DOHH2 (cell line): ENCODE measurements at regions not wholly inside any gene's neighbourhood (a gene's known extent, or its start where the extent isn't known, plus 50 kb on each side); places are given as distances from the start of the nearest gene placed in this dataset.

ENCODE experiments used
- H3F3A ChIP-seq: fragments of 200-600 bp; sonication (generic), shearing (Covaris generic); 2 replicates; pipeline ENCODE4 v1.6.0; 2016; ENCODE audit warnings: antibody characterized with exemption, mild to moderate bottlenecking; ENCODE audit not compliant: control insufficient read depth, insufficient read depth
- H3K27ac ChIP-seq: fragments of 200-600 bp; sonication (generic); 2 replicates; pipeline ENCODE4 v1.5.1; 2014; ENCODE audit warnings: low read depth, mild to moderate bottlenecking, low read length, moderate library complexity
- H3K27me3 ChIP-seq: fragments of 200-600 bp; sonication (generic); 2 replicates; pipeline ENCODE4 v1.6.1; 2014; ENCODE audit warnings: mild to moderate bottlenecking, low read length, mixed read lengths; ENCODE audit not compliant: control insufficient read depth
- H3K36me3 ChIP-seq: fragments of 200-600 bp; sonication (generic); 2 replicates; pipeline ENCODE4 v1.6.1; 2014; ENCODE audit warnings: mild to moderate bottlenecking, low read length, moderate library complexity, mixed read lengths; ENCODE audit not compliant: control insufficient read depth
- H3K4me1 ChIP-seq: fragments of 200-600 bp; sonication (generic); 2 replicates; pipeline ENCODE4 v1.6.1; 2014; ENCODE audit warnings: mild to moderate bottlenecking, low read length, mixed read lengths; ENCODE audit not compliant: control insufficient read depth
- H3K4me2 ChIP-seq: fragments of 200-600 bp; sonication (generic); 2 replicates; pipeline ENCODE4 v1.6.0; 2014; ENCODE audit warnings: mild to moderate bottlenecking, low read length, moderate library complexity
- H3K4me3 ChIP-seq: fragments of 200-600 bp; sonication (generic); 2 replicates; pipeline ENCODE4 v1.5.1; 2014; ENCODE audit warnings: mild to moderate bottlenecking, low read length, mixed read lengths
- H3K79me2 ChIP-seq: fragments of 200-600 bp; sonication (generic); 2 replicates; pipeline ENCODE4 v1.6.1; 2014; ENCODE audit warnings: mild to moderate bottlenecking, low read length, mixed read lengths; ENCODE audit not compliant: control insufficient read depth
- H3K9me2 ChIP-seq: fragments of 200-600 bp; sonication (generic); replicated peaks from 2 replicates; pipeline ENCODE4 v1.6.1; 2014; ENCODE audit warnings: mild to moderate bottlenecking, low read length, mixed read lengths; ENCODE audit not compliant: control insufficient read depth
- H3K9me3 ChIP-seq: fragments of 200-600 bp; sonication (generic); 2 replicates; pipeline ENCODE4 v1.6.1; 2014; ENCODE audit warnings: antibody characterized with exemption, low read length, mixed read lengths; ENCODE audit not compliant: control insufficient read depth, insufficient read depth
- H4K20me1 ChIP-seq: fragments of 200-600 bp; sonication (generic); 2 replicates; pipeline ENCODE4 v1.6.0; 2014; ENCODE audit warnings: low read depth, mild to moderate bottlenecking, antibody characterized with exemption, low read length, moderate library complexity; ENCODE audit not compliant: control insufficient read depth, insufficient read depth
- EZH2phosphoT487 ChIP-seq: fragments of 200-600 bp; sonication (generic); IDR thresholded peaks from 2 replicates; pipeline ENCODE4 v1.6.1; 2017; ENCODE audit warnings: borderline replicate concordance, mild to moderate bottlenecking, antibody characterized with exemption, low read length, moderate library complexity, mixed read lengths
- TF ChIP-seq, protein P1 (sequence below): fragments of 200-600 bp; sonication (generic); IDR thresholded peaks from one replicate; pipeline ENCODE4 v1.5.1; 2014; ENCODE audit warnings: antibody characterized with exemption, mild to moderate bottlenecking, low read depth, low read length; ENCODE audit not compliant: poor library complexity, severe bottlenecking

DNA sequence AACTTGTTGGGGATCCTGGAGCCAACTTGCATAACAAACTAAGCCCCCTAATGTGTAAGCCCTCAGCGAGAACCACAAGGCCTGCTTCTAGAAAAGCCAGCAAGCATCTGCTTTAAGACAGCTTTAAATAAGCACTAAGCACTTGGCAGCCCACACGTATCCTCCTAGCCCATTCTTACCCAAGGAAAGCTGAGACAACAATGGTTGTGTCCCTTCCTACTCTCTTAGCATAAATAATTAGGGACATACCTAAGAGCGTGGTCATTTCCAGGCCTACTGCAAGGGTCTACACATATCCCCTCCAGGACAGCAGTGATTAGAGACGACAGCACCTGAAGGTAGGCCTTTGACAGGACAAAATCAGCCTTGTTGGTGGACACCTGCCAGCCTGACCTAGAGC lies 322.8 kb upstream of the PPARGC1A start:
- no peak overlapping the region for H3K27ac ChIP-seq
- no peaks in the 10 kb centered on the region for H4K20me1 ChIP-seq
- no peak overlapping the region for H3K4me2 ChIP-seq
- no peaks in the 10 kb centered on the region for H3K79me2 ChIP-seq
- no peaks in the 10 kb centered on the region for H3K9me3 ChIP-seq
- no peak for TF ChIP-seq EZH2phosphoT487
- TF ChIP-seq, protein P1, sequence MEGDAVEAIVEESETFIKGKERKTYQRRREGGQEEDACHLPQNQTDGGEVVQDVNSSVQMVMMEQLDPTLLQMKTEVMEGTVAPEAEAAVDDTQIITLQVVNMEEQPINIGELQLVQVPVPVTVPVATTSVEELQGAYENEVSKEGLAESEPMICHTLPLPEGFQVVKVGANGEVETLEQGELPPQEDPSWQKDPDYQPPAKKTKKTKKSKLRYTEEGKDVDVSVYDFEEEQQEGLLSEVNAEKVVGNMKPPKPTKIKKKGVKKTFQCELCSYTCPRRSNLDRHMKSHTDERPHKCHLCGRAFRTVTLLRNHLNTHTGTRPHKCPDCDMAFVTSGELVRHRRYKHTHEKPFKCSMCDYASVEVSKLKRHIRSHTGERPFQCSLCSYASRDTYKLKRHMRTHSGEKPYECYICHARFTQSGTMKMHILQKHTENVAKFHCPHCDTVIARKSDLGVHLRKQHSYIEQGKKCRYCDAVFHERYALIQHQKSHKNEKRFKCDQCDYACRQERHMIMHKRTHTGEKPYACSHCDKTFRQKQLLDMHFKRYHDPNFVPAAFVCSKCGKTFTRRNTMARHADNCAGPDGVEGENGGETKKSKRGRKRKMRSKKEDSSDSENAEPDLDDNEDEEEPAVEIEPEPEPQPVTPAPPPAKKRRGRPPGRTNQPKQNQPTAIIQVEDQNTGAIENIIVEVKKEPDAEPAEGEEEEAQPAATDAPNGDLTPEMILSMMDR, result no peak
- no peaks in the 10 kb centered on the region for H3K9me2 ChIP-seq
- H3K4me1 ChIP-seq, result no peaks in the 10 kb centered on the region
- no peaks in the 10 kb centered on the region for H3K36me3 ChIP-seq
- no peak overlapping the region for H3K4me3 ChIP-seq
- no peaks in the 10 kb centered on the region for H3F3A ChIP-seq
- no peaks in the 10 kb centered on the region for H3K27me3 ChIP-seq

GRCh38 chr4:24211856-24212255 lies 322.0 kb upstream of the PPARGC1A start:
- Histone ChIP-seq H3K79me2 (no peaks in the 10 kb centered on the region), H3K27me3 (no peaks in the 10 kb centered on the region), H3K9me3 (no peaks in the 10 kb centered on the region), H4K20me1 (no peaks in the 10 kb centered on the region), H3F3A (no peaks in the 10 kb centered on the region), H3K9me2 (no peaks in the 10 kb centered on the region), H3K4me1 (no peaks in the 10 kb centered on the region), H3K4me2 (no peak overlapping the region), H3K36me3 (no peaks in the 10 kb centered on the region), H3K27ac (no peak overlapping the region), H3K4me3 (no peak overlapping the region)
- TF ChIP-seq, protein P1, result no peak
- no peak for TF ChIP-seq EZH2phosphoT487

GRCh38 chr4:24210332-24210902 lies 320.6 kb upstream of the PPARGC1A start:
- Histone ChIP-seq H3K27ac (no peak overlapping the region), H3K4me2 (no peak overlapping the region), H3K27me3 (no peaks in the 10 kb centered on the region)

More at GRCh38 chr4:24210332-24210902, 320.6 kb upstream of the PPARGC1A start:
- H3K9me3 ChIP-seq, result no peaks in the 10 kb centered on the region
- H3K4me3 ChIP-seq, result no peak overlapping the region
- TF ChIP-seq, protein P1, result no peak
- no peak for TF ChIP-seq EZH2phosphoT487
- no peaks in the 10 kb centered on the region for H3F3A ChIP-seq
- no peaks in the 10 kb centered on the region for H3K79me2 ChIP-seq
- H3K9me2 ChIP-seq, result no peaks in the 10 kb centered on the region
- no peaks in the 10 kb centered on the region for H3K4me1 ChIP-seq
- no peaks in the 10 kb centered on the region for H3K36me3 ChIP-seq
- H4K20me1 ChIP-seq, result no peaks in the 10 kb centered on the region
